ENCODE measurements at regions not wholly inside any gene's neighbourhood (a gene's known extent, or its start where the extent isn't known, plus 50 kb on each side); places are given as distances from the start of the nearest gene placed in this dataset.

DNA sequence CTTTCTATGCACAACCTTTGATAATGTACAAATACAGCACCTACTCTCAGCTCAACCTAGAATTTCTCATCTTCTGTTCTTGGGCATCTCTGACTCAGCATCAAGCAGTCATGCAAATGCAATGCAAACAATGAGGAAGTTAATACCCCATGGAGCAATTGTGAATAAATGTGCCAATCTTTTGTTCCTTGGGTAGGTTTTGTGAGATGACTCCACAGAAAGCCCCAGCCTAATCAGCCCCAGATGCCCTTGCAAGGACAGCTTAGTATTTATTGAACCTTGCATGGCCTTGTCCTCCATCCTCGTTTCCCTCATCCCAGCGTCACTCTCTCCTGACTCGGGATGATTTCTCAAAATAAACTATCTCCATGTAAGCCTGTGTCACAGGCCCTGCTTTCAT lies 494.7 kb upstream of the NECTIN3 start:
- ATAC-seq = peak; percentile 94
- H3K9ac ChIP-seq (ENCODE audit: low read length) = no peak overlapping the region
- H3K79me2 ChIP-seq (ENCODE audit: low read length) = no peaks in the 10 kb centered on the region
- POLR2A ChIA-PET (ENCODE audit: unreplicated experiment) = interaction anchor here (0.7 kb wide), 1 partner anchor 8 kb away, joined by 5 read pairs; no protein-coding TSS in a partner anchor
- H3K4me3 ChIP-seq (ENCODE audit: low read length) = no peak overlapping the region
- no TSS peak for BruUV-seq (replicated peaks)
- H3K27ac ChIP-seq (ENCODE audit: low read length) = peak overlapping the region; percentile 52
- no peaks in the 10 kb centered on the region for H3K9me3 ChIP-seq (ENCODE audit: low read length)
- no peaks in the 10 kb centered on the region for H3K36me3 ChIP-seq (ENCODE audit: low read depth, low read length)
- H2AFZ ChIP-seq (ENCODE audit: low read length) = peak overlapping the region; percentile 60
- H3K4me2 ChIP-seq (ENCODE audit: low read length) = peak overlapping the region; percentile 38; the same call in 1 of the 2 replicates
- H3K4me1 ChIP-seq (ENCODE audit: insufficient read depth, low read length) = peaks cover 29% of the 10 kb centered on the region
- no peaks in the 10 kb centered on the region for H3K9me2 ChIP-seq (replicated peaks; ENCODE audit: low read length)
- H3K27me3 ChIP-seq (ENCODE audit: low read length) = no peaks in the 10 kb centered on the region
- peak; percentile 95 for DNase-seq
- intact Hi-C loops (cut with micrococcal nuclease) = loop anchor here (2.0 to 5.0 kb wide), 2 partner anchors 195 to 234 kb away; no protein-coding TSS in a partner anchor
- H4K20me1 ChIP-seq (ENCODE audit: low read length) = no peaks in the 10 kb centered on the region
- CTCF ChIA-PET = no interaction called here
- no peak for TF ChIP-seq EZH2 (IDR thresholded peaks at IDR 0.05; ENCODE audit: low read length, unreplicated experiment)
- H3F3A ChIP-seq (ENCODE audit: low read length, unreplicated experiment) = no peaks in the 10 kb centered on the region

DNA sequence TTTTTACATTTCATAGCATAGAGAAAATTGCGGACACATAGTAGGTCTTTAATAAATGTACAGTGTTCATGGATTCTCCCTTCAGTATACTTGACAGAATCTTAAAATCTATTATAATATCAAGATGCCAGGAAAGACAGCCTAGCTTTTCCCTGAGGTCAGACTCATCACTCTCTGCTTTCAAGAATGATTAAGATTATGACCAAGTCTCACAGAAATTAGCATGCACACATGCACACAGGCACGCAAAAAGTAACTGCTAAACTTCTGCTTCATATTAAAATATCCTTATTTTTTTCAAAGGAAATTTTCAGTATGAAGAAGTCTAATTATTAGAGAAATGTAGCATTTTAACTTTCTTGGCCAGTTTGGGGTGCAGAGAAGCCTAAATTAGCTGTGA lies 493.8 kb upstream of the NECTIN3 start:
- ATAC-seq (no peak), DNase-seq (no peak)
- TF ChIP-seq, protein P1, sequence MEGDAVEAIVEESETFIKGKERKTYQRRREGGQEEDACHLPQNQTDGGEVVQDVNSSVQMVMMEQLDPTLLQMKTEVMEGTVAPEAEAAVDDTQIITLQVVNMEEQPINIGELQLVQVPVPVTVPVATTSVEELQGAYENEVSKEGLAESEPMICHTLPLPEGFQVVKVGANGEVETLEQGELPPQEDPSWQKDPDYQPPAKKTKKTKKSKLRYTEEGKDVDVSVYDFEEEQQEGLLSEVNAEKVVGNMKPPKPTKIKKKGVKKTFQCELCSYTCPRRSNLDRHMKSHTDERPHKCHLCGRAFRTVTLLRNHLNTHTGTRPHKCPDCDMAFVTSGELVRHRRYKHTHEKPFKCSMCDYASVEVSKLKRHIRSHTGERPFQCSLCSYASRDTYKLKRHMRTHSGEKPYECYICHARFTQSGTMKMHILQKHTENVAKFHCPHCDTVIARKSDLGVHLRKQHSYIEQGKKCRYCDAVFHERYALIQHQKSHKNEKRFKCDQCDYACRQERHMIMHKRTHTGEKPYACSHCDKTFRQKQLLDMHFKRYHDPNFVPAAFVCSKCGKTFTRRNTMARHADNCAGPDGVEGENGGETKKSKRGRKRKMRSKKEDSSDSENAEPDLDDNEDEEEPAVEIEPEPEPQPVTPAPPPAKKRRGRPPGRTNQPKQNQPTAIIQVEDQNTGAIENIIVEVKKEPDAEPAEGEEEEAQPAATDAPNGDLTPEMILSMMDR (conservative IDR thresholded peaks at IDR 0.05; ENCODE audit: low read depth, low read length) = no peak
- no peak for TF ChIP-seq EZH2 (IDR thresholded peaks at IDR 0.05; ENCODE audit: low read length, unreplicated experiment)
- no peak for TF ChIP-seq EZH2phosphoT487 (IDR thresholded peaks at IDR 0.05; ENCODE audit: borderline replicate concordance, low read length)
- CTCF ChIA-PET = no interaction called here
- H4K20me1 ChIP-seq (ENCODE audit: low read length) = no peaks in the 10 kb centered on the region
- BruUV-seq (replicated peaks) = no TSS peak
- peaks cover 30% of the 10 kb centered on the region for H3K4me1 ChIP-seq (ENCODE audit: insufficient read depth, low read length)
- H3K4me2 ChIP-seq (ENCODE audit: low read length) = no peak overlapping the region
- no peaks in the 10 kb centered on the region for H3K79me2 ChIP-seq (ENCODE audit: low read length)
- no peaks in the 10 kb centered on the region for H3K9me3 ChIP-seq (ENCODE audit: low read length)
- no peak overlapping the region for H3K9ac ChIP-seq (ENCODE audit: low read length)
- POLR2A ChIA-PET (ENCODE audit: unreplicated experiment) = no interaction called here
- no peak overlapping the region for H3K4me3 ChIP-seq (ENCODE audit: low read length)
- no peak overlapping the region for H2AFZ ChIP-seq (ENCODE audit: low read length)
- no peaks in the 10 kb centered on the region for H3F3A ChIP-seq (ENCODE audit: low read length, unreplicated experiment)
- no peak overlapping the region for H3K27ac ChIP-seq (ENCODE audit: low read length)
- intact Hi-C loops (cut with micrococcal nuclease) = loop anchor here (2.0 to 5.0 kb wide), 2 partner anchors 196 to 233 kb away; no protein-coding TSS in a partner anchor
- H3K36me3 ChIP-seq (ENCODE audit: low read depth, low read length) = no peaks in the 10 kb centered on the region
- H3K27me3 ChIP-seq (ENCODE audit: low read length) = no peaks in the 10 kb centered on the region
- H3K9me2 ChIP-seq (replicated peaks; ENCODE audit: low read length) = no peaks in the 10 kb centered on the region

GRCh38 chr3:110579840-110580550 lies 491.6 kb upstream of the NECTIN3 start:
- TF ChIP-seq EZH2 (IDR thresholded peaks at IDR 0.05; ENCODE audit: low read length, unreplicated experiment) = no peak
- TF ChIP-seq, protein P1 (conservative IDR thresholded peaks at IDR 0.05; ENCODE audit: low read depth, low read length) = no peak
- no peak for TF ChIP-seq EZH2phosphoT487 (IDR thresholded peaks at IDR 0.05; ENCODE audit: borderline replicate concordance, low read length)
- peaks cover 44% of the 10 kb centered on the region for H3K4me1 ChIP-seq (ENCODE audit: insufficient read depth, low read length)
- H3K9ac ChIP-seq (ENCODE audit: low read length) = no peak overlapping the region
- H3F3A ChIP-seq (ENCODE audit: low read length, unreplicated experiment) = no peaks in the 10 kb centered on the region
- no peaks in the 10 kb centered on the region for H3K9me2 ChIP-seq (replicated peaks; ENCODE audit: low read length)
- ChIA-PET POLR2A (ENCODE audit: unreplicated experiment) (no interaction called here), CTCF (no interaction called here)
- H3K36me3 ChIP-seq (ENCODE audit: low read depth, low read length) = no peaks in the 10 kb centered on the region
- DNase-seq = peak; percentile 37
- no peak overlapping the region for H2AFZ ChIP-seq (ENCODE audit: low read length)
- no peak overlapping the region for H3K4me3 ChIP-seq (ENCODE audit: low read length)
- no peak for ATAC-seq
- intact Hi-C loops (cut with micrococcal nuclease) = loop anchor here (5.0 kb wide), 2 partner anchors 198 to 492 kb away; partner anchors contain the start of gene NECTIN3
- 0 out of 2 replicates have a peak overlapping the region, but pooled peaks have one; percentile 9 for H3K4me2 ChIP-seq (ENCODE audit: low read length)
- H4K20me1 ChIP-seq (ENCODE audit: low read length) = no peaks in the 10 kb centered on the region
- no TSS peak for BruUV-seq (replicated peaks)
- H3K9me3 ChIP-seq (ENCODE audit: low read length) = no peaks in the 10 kb centered on the region
- H3K79me2 ChIP-seq (ENCODE audit: low read length) = no peaks in the 10 kb centered on the region
- H3K27ac ChIP-seq (ENCODE audit: low read length) = no peak overlapping the region
- no peaks in the 10 kb centered on the region for H3K27me3 ChIP-seq (ENCODE audit: low read length)

Data from PC-3 (cell line).